NCI-H524 treated with DMSO at 0.1 percent for 48 hours (cell line): ENCODE measurements at regions not wholly inside any gene's neighbourhood (a gene's known extent, or its start where the extent isn't known, plus 50 kb on each side); places are given as distances from the start of the nearest gene placed in this dataset.

Experiments used
- DNase-seq: peaks from one replicate; lab custom pipeline; 2025; lab: John Stamatoyannopoulos, UW

- DNase-seq: no peak
Observed at GRCh38 chr16:65543781-65544740, 422.2 kb upstream of the CDH11 start.

- DNase-seq: no peak
Observed at GRCh38 chr16:65541646-65542045, 419.8 kb upstream of the CDH11 start.

DNA sequence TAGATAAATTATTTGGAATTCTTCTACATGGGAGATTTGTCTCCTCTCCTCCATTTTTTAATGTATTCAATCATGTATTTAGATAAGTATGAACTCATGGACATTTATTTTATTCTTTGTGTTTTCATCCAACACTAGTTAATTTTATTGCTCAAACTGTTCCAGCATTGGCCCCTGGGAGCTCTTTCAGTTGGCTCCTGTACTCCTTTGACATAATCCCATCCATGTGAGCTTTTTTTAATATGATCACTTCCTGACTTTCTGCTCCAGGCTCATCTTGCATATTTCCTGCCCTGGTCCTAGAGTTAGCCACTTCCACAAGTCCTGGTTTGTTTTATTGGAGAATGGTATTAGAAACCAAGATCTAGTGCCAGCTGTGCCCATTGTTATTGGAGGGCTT is 419.0 kb upstream of the CDH11 start:
- no peak for DNase-seq

DNA sequence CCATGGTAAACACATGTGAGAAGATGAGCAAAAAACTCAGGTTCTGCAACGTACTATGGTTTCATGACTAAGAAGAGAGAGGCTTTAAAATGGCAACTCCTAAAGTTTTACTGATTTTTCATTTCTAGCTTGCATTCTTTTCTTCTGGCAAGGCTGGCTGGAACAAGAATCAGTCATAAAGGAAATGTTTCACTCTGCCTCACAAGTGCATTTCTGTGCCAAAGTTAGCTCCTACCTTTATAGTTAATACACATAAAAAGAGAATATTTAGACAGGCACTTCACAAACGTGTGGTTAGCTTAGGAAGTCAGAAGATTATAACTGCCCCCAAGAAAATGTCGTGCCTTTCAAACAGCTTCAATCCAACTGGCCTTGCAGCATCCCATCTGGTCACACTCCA is 417.1 kb upstream of the CDH11 start:
- no peak for DNase-seq

- no peak for DNase-seq
Observed at GRCh38 chr16:65537336-65537735, 415.5 kb upstream of the CDH11 start.

GRCh38 chr16:65534121-65534528 is 412.3 kb upstream of the CDH11 start:
- DNase-seq: no peak

DNA sequence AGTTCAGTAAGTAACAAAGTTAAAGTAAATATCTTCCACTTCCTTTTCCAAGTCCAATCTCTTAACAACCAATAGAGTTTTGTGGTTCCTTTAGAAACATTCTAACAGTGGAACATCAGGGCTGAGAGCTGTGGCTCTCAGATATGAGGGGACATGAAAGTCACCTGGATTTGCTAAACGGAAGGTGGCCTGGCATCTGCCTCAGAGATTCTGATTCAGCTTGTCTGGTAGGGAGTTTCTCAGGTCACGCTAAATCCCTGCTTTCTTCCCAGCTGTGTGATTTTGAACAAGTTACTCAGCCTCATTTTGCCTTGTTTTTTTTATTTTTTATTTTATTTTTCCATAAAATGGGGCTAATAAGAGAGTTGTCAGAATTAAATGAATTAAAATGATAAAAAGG is 411.0 kb upstream of the CDH11 start:
- no peak for DNase-seq

GRCh38 chr16:65532258-65532657 is 410.4 kb upstream of the CDH11 start:
- DNase-seq: no peak

DNA sequence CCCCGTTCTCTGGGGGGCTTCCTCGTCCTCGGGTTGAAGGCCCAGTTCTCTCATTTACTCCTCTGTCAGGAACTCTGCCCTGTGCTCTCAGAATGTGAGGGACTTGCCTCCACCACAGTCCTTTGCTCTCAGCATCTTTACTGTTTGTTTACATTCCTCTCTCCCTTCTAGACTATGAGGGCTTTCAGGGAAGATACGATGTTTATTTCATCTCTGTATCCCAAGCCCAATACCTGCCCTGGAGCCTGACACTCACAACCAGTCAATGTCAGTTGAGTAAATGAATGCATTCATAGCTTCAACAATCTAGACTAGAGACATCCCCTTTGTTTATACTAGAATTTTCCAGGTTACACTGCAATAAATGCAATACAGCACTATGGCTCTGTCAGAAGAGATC is 409.6 kb upstream of the CDH11 start:
- no peak for DNase-seq

DNA sequence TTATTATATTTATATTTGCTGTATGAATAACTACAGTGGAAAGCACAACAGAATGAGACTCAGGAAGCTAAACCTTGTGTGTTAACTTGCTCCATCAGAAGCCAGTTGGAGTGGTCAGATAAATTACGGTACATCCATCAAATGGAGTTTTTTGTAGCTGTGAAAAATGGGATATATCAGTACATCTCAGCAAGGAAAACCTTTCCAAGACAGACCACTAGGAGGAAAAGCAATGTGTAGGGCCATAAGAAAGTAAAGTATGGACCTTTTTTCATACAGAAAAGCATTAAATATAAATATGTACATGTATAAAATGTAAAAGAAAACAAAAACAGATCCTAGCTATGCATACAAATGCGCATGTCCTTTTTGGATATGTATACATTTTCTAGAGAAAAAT is 403.8 kb upstream of the CDH11 start:
- DNase-seq: no peak

DNA sequence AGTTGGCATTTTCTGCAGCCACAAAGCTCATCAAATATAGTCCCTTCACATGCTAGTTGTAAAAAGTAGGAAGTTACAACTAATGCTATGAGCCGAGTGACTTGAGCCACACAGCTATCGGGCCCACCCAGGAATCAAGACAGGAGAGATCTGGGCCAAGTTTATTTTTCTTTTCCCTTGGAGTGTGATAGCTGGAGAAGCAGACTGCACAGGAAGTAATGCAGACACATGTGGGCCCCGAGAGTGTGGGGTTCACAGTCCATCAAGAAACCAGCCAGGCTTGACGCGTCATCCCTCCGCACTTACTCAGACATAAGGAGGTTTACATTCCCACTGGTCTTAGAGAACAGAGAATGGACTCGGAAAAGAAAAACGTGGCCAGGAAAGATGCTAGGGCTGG is 403.1 kb upstream of the CDH11 start:
- no peak for DNase-seq

GRCh38 chr16:65524231-65524630 is 402.4 kb upstream of the CDH11 start:
- DNase-seq: no peak

DNA sequence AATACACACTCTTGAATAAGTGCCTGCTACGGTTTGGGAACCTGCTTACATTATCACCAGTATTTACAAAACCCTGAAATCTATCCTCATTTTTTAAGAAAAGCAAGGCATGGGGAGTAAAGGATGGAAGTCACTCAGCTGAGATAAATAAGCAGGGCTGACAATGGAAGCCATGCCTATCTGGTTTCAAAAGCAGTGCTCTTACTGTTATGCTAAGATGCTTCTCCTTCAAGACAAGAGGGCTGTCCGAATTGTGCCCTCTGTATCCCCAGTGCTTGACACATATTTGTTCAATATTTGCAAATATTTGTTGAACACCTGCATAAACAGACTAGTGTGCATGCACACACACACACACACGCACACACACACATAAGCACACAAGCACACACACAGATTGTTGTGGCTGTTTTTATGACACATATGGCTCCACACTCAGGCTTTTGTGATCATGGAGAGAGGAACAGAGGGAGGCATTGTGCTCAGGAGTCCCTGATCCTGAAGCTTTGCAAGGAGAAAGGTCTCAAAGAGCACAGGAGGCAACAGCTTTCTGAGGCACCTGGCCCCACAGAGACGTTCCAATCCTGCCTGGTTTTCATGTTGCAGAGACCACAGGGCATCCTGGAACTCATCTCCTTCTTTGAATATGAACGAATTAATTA is 401.6 kb upstream of the CDH11 start:
- no peak for DNase-seq

DNA sequence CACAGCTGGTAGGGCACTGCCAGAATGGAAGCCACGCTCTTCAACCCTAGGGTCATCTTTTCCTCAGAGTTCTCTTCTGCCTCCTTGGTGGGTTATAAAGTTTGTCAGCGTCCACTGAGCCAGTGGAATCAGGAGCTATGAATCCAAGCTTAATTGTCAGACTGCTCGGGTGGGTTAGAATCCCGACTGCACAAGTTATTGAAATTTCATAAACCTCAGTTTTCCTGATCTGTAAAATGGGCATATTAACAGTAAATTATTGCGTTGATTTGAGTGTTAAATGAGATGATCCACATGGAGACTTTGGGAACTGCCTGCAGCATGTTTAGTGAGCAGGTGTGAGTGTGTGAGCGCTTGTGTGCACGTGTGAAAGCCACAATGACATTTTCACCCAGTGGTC is 400.5 kb upstream of the CDH11 start:
- DNase-seq: no peak

DNA sequence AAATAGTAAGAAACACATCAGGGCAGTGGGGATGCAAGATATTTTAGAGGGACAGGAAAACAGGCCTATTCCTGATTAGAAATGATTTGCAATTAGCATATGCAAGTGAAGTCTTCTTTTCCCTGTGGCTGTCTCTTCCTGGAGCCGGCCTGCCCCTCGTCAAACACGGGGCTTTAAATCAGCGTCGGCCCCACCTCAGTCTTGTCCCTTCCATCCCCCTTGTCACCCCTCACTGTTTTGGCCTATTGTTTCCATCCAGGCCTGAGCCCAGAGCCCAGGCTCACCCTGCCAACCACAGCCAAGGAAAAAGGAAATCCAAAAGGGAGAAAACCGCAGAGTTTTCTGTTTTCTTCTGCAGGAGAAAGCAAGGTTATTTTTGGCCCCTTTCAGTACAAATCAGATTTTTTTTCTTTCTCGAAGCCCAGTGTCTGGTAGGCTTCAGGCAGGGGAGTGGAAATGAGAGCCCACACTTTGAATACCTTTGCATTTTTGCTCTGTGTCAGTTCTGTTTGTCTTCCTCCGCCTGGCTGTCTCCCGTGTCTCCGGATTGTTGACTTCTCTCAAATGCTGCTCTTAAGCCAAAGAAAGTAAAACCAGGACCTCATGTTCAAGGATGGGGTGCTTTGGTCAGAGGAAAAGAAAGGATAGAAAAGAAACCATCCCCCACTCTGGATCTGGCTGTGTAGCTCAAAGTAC is 399.9 kb upstream of the CDH11 start:
- DNase-seq: no peak

- DNase-seq: no peak
Observed at GRCh38 chr16:65519402-65519801, 397.5 kb upstream of the CDH11 start.

DNA sequence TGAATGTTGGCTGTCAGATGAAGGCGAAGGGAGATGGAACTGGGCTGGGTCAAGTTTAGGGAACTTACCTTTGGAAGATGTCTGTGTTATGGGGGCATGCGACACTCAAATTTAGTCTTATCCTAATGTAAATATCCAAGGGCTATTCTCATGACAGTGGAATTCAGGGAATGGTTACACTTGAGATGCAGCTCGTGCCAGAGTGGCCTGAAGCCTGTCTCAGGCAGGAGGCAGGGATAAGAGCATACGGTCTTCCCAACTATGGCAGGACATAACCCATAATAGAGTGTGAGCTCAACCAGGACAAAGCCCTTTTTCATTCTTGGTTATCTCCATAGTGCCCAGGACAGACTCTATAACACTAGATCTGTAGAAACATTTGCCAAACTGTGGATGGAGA is 393.3 kb upstream of the CDH11 start:
- DNase-seq: no peak

DNA sequence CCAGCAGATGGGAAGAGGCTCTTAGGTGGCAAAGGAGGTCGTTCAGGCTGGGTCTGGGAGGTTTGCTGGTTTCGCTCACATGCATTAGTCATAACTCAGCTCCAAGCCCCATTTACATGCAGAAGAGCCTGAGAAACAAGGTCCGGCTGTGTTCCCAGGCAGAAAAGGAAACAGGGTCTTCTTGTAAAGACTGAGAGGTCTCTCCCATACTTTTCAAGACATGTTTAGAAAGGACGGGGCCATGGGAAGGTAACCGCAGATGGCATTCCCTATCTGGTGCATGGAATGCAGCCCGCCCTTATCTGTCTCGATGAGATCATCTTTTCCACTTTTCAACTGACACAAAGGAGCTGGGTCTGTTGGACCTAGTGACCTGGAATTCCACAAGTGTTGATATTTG is 389.0 kb upstream of the CDH11 start:
- no peak for DNase-seq

- DNase-seq: no peak
Observed at GRCh38 chr16:65510241-65510640, 388.4 kb upstream of the CDH11 start.

- DNase-seq: no peak
Observed at GRCh38 chr16:65509172-65509571, 387.3 kb upstream of the CDH11 start.

DNA sequence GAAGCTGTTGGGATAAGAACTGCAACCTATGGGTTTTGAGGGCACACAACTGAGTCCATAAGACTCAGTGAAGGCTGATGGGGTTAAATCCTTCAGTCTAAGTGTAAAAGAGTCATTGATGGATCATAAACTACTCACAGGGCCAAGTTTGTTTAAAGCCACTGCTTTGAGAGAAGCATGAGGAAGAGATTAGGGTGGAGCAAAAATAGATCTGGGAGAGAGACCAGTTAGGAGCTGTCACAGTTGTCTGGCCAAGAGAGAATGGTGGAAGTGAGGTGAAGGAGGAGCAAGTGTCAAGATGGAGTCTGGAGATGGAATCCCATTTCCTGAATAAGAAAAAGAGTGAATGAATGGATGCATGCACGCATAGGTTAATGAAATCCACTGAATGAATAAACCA is 379.1 kb upstream of the CDH11 start:
- DNase-seq: no peak

GRCh38 chr16:65500007-65500406 is 378.1 kb upstream of the CDH11 start:
- no peak for DNase-seq

DNA sequence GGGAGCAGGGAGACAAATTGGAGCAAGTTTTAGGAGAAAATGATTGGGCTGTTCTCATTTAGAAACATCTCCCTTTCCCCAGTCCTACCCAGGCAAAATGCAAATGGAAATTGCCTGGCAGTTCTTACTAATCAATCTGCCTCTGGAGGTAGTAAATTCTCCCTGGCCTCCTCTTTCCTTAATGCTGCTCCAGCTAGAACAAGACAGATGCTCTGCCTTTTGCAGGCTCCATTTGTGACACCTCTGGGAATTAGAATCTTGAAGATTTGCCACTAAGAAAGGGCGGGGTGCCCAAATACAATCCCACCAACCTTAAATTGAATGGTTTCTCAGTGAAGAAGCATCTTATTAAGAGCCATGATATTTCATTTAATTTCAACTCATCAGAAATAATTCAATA is 377.7 kb upstream of the CDH11 start:
- DNase-seq: no peak
